ENCODE measurements at regions not wholly inside any gene's neighbourhood (a gene's known extent, or its start where the extent isn't known, plus 50 kb on each side); places are given as distances from the start of the nearest gene placed in this dataset.
A peak's percentile ranks its signal among the peaks of the same experiment; 100 is the strongest.

GRCh38 chr16:16865374-16865773 is 486.4 kb downstream of the NPIPA7 start:
- no peak overlapping the region for H3K27ac ChIP-seq
- no peak for TF ChIP-seq CTCF (IDR thresholded peaks at IDR 0.05)
- DNase-seq (ENCODE audit: low spot score), result no peak
- H3K4me3 ChIP-seq, result no peak overlapping the region

- no peak overlapping the region for H3K27ac ChIP-seq
- H3K4me3 ChIP-seq, result no peak overlapping the region
- no peak for TF ChIP-seq CTCF (IDR thresholded peaks at IDR 0.05)
- no peak for DNase-seq (ENCODE audit: low spot score)
Observed at GRCh38 chr16:16867973-16868372, 489.0 kb downstream of the NPIPA7 start.

- DNase-seq (ENCODE audit: low spot score), result no peak
- Histone ChIP-seq H3K4me3 (no peak overlapping the region), H3K27ac (no peak overlapping the region)
- TF ChIP-seq CTCF (IDR thresholded peaks at IDR 0.05), result no peak
Observed at GRCh38 chr16:16868727-16869126, 489.8 kb downstream of the NPIPA7 start.

- H3K27ac ChIP-seq, result no peak overlapping the region
- no peak for TF ChIP-seq CTCF (IDR thresholded peaks at IDR 0.05)
- no peak overlapping the region for H3K4me3 ChIP-seq
- no peak for DNase-seq (ENCODE audit: low spot score)
Observed at GRCh38 chr16:16869746-16870145, 490.8 kb downstream of the NPIPA7 start.

GRCh38 chr16:16871196-16871595 is 492.3 kb downstream of the NPIPA7 start:
- H3K4me3 ChIP-seq, result no peak overlapping the region
- no peak for TF ChIP-seq CTCF (IDR thresholded peaks at IDR 0.05)
- no peak for DNase-seq (ENCODE audit: low spot score)
- no peak overlapping the region for H3K27ac ChIP-seq

GRCh38 chr16:16877061-16877460 is 498.1 kb downstream of the NPIPA7 start:
- no peak overlapping the region for H3K27ac ChIP-seq
- no peak overlapping the region for H3K4me3 ChIP-seq
- TF ChIP-seq CTCF (IDR thresholded peaks at IDR 0.05), result no peak
- DNase-seq (ENCODE audit: low spot score), result no peak

GRCh38 chr16:16879567-16880251 is 500.8 kb downstream of the NPIPA7 start:
- H3K4me3 ChIP-seq, result no peak overlapping the region
- no peak overlapping the region for H3K27ac ChIP-seq
- peak; percentile 21 for DNase-seq (ENCODE audit: low spot score)
- TF ChIP-seq CTCF (IDR thresholded peaks at IDR 0.05), result no peak

Measured in coronary artery (tissue), 2 donors.